OCI-LY7 (cell line): ENCODE measurements at regions not wholly inside any gene's neighbourhood (a gene's known extent, or its start where the extent isn't known, plus 50 kb on each side); places are given as distances from the start of the nearest gene placed in this dataset.

ENCODE experiments used
- CTCF ChIP-seq: fragments of 200-600 bp; sonication (generic); conservative IDR thresholded peaks from 2 replicates; pipeline ENCODE4 v1.5.1; 2014; ENCODE audit warnings: mild to moderate bottlenecking, antibody characterized with exemption, low read length, moderate library complexity, mixed read lengths
- EZH2phosphoT487 ChIP-seq: fragments of 200-600 bp; sonication (generic); IDR thresholded peaks from 2 replicates; pipeline ENCODE4 v1.6.1; 2018; ENCODE audit warnings: low read depth, borderline replicate concordance, mild to moderate bottlenecking, mixed run types, antibody characterized with exemption, low read length, moderate library complexity, mixed read lengths

- TF ChIP-seq CTCF (no peak), EZH2phosphoT487 (no peak)
Measured at GRCh38 chrX:125786316-125786715, 379.8 kb downstream of the DCAF12L2 start.
